Uterus (tissue), 2 donors: ENCODE measurements at regions not wholly inside any gene's neighbourhood (a gene's known extent, or its start where the extent isn't known, plus 50 kb on each side); places are given as distances from the start of the nearest gene placed in this dataset.

Experiments
- POLR2A ChIP-seq, 2 donors: fragments of 450-650 bp; IDR thresholded peaks; one replicate each; pipeline ENCODE4 v1.6.1; 2016; ENCODE audit warnings: antibody characterized with exemption in 2 of 2, mild to moderate bottlenecking in 1 of 2, moderate library complexity in 1 of 2
- TF ChIP-seq, protein P1 (sequence below), 4 experiments: fragments of 200-600 bp in 2 of 4; fragments of 450-650 bp in 2 of 4; sonication (generic) in 2 of 4; IDR thresholded peaks; one replicate each; pipeline ENCODE4 v1.5.1; 2016 to 2019; ENCODE audit warnings: antibody characterized with exemption in 4 of 4, mild to moderate bottlenecking in 2 of 4, moderate library complexity in 1 of 4

- TF ChIP-seq, protein P1, sequence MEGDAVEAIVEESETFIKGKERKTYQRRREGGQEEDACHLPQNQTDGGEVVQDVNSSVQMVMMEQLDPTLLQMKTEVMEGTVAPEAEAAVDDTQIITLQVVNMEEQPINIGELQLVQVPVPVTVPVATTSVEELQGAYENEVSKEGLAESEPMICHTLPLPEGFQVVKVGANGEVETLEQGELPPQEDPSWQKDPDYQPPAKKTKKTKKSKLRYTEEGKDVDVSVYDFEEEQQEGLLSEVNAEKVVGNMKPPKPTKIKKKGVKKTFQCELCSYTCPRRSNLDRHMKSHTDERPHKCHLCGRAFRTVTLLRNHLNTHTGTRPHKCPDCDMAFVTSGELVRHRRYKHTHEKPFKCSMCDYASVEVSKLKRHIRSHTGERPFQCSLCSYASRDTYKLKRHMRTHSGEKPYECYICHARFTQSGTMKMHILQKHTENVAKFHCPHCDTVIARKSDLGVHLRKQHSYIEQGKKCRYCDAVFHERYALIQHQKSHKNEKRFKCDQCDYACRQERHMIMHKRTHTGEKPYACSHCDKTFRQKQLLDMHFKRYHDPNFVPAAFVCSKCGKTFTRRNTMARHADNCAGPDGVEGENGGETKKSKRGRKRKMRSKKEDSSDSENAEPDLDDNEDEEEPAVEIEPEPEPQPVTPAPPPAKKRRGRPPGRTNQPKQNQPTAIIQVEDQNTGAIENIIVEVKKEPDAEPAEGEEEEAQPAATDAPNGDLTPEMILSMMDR (IDR thresholded peaks at IDR 0.05): no peak
- TF ChIP-seq POLR2A (IDR thresholded peaks at IDR 0.05): no peak
Measured at GRCh38 chr6:104459543-104459942, 400.2 kb downstream of the HACE1 start.
